HG03025 (cell line): ENCODE measurements at regions not wholly inside any gene's neighbourhood (a gene's known extent, or its start where the extent isn't known, plus 50 kb on each side); places are given as distances from the start of the nearest gene placed in this dataset.

Experiments
- ATAC-seq: cut with Tn5 transposase; IDR thresholded peaks from one replicate; pipeline ENCODE4 v1.9.1; 2021; ENCODE audit warnings: mild to moderate bottlenecking, moderate library complexity; ENCODE audit not compliant: unreplicated experiment, low FRiP score

DNA sequence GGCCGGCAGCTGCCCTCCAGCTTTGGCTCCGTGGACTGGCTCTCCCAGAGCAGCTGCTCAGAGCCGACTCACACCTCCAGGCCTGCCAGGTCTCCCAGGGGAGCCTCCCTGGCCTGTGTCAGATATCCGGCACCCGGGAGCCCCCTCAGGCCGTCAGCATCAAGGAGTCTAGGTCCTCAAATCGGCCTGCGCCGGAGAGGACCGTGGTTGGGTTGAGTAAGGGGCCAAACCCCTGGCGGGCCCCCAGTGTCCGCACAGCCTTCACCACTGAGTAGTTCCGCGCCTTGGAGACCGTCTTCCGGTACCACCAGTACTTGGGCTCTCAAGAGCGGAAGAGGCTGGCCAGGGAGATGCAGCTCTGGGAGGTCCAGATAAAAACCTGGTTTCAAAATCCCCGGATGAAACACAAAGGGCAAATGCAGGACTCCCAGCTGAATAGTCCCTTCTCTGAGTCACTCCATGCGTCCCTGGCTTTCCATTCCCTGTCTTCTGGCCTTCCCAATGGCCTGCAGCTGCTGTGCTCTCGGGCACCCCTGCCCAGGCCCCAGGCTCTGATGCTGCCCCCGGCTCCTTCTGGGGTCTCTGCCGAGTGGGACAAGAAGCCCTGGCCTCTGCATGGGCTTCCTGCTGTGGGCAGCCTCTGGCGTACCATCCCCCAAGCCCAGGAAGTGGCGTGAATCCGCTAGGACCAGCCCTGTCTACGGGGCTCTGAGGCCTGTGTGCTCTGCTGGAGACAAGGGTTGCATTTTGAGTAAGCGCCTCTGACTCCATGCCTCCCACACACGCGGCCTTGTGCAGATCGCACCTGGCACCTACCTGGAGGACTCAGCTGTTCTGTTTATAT lies 245.1 kb upstream of the ATXN7L3B start:
- no peak for ATAC-seq

DNA sequence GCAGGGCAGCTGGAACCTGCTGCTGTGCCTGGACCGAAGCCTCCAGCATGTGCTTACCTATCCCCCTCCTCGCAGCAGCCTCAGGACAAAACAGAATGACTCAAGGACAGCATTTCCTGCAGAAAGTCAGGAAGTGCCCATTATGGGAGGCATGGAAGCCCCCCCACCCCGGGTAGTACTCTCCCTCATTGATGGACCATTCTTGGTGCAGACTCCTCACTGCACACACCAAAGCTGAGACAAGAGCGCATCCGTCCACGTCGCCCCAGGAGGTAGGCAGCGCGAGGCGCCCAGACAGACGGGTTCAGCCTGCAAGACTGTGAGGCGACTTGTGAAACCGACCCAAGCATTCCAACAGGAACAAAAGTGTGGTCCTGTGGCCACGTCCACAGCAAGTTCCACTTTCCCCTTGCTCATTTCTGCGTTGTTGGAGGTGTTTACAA lies 243.9 kb upstream of the ATXN7L3B start:
- ATAC-seq, result no peak

DNA sequence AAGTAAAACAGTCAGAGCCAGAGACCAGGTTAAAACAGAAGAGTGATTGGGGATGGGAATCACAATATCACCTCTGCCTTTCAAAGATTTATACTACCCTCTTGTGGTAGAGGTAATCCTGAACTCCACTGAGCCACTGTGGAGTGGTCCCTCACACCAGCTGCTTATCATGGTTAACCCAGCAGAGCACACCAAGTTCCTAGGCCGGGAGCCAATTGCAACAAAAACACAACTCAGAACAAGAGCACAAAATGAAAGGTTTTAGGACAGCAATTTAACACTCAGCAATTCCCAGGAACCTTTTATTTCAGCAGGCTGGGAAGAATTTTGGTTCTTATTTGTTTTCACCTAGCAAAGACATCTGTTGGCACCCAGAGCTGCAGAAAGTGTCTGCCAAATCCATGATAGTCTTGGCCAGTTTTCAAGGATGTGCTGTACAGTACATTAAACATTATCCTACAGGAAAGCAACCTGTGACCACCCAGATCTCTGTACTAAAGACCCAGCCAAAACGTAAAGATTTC lies 220.5 kb upstream of the ATXN7L3B start:
- no peak for ATAC-seq

DNA sequence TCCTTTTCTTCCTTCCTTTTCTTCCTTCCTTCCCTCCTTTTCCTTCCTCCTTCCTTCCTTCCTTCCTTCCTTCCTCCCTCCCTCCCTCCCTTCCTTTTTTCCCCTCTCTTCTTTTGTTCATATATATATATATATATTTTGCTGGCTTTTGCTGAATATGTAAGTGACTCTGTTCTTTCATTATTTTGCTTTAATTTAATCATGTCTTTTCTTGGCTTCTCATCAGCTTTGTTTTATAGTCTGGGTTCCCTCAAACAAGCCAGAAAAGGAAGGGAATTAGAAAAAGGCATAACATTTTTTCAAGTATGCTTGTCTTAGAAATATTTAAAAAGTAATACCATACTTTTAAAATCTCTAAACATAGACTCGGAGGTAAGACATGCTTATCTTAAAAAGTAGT lies 219.9 kb upstream of the ATXN7L3B start:
- ATAC-seq, result no peak

DNA sequence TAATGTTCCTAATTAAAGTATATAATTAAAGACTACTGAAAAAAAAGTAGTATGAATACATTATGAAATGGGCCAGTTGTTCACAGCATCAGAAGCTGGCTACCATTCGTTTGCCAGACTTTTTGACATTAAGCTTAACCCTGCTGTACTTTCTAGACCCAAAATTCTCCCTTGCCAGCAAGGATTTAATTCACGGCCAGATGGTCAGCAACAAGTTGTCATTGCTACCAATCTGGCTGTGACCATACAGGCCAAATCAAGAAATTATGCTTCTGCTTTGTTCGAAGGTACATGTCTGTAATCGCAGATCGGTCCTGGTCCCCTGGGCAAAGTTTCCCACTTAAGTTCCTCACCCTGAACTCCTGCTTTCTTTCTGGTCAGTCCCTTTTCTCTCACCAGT lies 217.7 kb upstream of the ATXN7L3B start:
- no peak for ATAC-seq

DNA sequence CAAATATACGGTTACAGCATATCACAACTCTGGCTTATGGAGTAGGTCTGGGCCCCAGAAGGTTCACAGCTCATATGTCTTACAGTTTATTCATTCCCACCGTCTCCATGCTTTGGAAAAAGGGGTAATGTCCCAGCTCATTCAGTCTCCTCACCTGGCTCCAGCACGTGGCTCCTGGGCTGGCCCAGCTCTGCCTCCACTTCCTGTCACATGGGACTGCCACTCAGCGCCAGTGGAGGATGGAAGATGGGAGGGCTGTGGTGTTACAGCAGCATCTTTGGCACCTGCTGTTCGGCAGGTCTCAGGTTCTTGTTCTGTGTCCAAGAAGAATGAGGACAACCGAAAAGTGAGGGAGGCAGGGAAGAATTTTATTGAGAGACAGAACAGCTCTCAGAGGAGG lies 216.3 kb upstream of the ATXN7L3B start:
- no peak for ATAC-seq

DNA sequence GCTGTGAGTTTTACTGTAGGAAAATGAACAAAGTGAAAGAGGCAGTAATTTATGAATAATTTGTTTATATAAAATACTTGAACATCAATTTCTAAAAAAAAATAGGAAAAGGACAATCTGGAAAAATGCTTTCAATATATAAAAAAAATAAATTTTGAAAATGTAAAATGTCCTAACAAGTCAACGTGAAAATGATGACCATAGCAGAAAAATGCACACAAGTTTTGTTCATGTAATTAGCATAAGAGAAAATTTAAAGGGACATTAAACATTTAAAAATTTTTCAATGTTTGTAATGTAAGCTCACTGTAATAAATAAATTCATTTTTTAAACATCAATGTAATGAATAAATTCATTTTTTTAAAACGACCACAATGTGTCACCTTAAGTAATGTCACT lies 214.8 kb upstream of the ATXN7L3B start:
- ATAC-seq, result no peak

DNA sequence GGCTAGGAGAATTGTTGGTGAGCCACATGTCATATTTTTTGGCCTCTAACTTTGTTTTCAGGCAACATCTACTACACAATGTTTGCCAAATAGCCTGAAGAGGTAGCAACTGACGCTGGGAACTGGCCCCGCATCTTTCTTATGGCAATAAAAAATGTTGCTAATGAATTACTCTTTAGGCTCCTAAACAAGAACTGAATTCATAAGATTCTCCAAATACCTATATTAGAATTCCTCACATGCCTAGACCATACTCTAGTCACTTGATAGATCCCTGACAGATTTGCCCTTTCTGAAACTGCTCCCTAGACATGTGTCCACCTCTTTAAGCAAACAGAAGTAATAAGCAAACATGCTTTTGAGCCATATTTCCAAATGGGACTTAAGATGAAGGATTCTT lies 209.0 kb upstream of the ATXN7L3B start:
- no peak for ATAC-seq

DNA sequence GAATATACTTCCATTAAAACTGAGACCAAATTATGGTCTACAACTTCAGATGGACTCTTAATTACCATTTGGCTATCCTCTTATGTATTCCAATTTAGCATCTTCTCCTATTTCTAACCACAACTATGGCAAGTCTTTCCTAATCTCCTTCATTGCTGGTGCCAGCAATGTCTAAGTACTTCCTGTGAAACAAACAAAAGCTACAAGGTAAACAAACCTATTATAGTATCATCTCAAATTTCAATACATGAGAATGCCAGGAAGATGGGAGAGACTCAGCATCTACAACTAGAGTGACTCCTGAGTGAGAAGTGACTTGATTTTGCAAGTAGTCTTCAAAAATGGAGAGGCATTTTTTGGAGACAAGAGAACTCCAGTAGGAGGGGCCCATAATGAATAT lies 202.9 kb upstream of the ATXN7L3B start:
- no peak for ATAC-seq

DNA sequence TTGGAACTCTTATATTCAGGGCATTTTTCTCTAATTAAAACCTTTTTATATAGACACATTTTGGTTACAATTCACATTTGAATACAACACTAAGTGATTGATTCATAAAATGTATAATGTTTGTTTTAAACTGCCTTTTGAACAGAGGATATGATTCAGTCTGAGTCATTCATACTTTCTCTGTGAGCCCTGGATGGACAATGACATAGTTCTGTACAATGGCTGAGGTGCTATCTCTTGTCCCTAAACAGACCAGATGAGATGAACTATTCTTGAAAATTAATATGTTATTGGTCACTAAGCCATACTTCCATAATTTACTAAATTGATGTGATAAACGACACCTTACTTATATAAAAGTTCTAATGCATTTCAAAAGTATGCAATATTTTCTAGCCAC lies 199.7 kb upstream of the ATXN7L3B start:
- no peak for ATAC-seq

DNA sequence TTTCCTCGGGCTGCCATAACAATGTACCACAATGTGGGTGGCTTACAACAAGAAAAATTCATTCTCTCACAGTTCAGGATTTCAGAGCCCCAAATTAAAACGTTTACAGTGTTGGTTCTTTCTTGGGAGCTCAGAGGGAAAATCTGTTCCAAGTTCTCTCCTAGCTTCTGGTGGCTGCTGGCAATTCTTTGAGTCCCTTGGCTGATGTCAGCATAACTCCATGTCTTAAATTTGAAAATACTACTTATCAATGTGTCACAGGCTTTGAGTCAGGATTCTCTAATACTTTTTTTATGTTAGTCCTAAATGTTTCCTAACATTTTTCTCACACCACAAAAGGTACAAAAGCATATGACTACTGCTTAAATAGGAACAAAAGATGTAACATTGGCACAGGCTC lies 198.4 kb upstream of the ATXN7L3B start:
- no peak for ATAC-seq

DNA sequence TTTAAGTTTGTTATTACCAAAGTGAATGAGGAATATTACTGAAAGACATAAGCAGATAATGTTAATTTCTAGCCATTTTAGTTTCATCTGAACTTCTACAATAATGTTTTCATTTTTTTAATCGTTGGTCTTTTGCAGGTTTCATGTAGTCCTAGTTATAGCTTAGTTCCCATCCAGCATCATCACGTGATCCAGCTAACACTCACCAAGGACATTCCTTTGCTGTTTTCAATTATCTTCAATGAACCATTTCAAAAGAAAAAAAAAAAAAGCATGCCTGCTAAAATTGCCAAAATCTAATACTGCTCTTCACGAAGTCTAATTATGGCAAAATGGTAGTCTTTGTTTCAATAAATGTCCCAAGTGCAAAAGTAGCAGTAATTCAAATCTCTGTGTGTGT lies 187.7 kb upstream of the ATXN7L3B start:
- no peak for ATAC-seq

DNA sequence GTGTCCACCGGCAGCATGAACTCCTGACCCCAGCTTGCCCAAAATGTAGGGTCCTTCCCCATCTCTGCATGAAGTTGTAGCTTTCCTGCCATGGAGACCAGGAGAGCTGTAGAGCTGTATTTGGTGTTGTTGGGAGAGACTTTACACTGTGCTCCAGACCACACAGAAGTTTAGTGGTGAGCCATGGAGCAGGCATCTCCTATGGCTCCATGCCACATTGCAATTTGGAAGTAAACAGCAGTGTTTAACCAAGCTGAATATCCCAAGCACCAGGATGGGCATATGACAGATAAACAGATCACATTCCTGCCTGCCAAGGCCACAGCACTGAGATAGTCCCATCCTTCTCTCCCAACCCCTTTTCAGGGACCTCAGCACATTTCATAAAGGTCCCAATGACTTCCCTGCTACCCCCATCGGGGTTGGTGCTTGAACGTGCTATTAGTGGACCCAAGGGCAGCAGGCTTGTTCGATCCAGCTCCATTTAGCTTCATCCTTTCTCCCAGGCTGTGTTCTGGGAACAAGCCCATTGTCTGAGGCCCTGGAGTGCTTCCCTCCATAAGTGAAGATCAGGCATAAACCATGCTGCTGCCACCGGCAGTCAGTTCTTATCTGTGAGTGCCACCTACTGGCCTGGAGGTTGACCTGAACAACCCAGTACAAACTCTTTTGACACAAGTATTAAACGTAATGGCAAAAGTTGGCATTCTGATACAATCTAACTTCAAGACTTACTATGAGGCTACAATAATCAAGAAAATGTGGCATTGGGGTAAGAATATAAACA lies 172.3 kb upstream of the ATXN7L3B start:
- ATAC-seq, result peak; percentile 76

DNA sequence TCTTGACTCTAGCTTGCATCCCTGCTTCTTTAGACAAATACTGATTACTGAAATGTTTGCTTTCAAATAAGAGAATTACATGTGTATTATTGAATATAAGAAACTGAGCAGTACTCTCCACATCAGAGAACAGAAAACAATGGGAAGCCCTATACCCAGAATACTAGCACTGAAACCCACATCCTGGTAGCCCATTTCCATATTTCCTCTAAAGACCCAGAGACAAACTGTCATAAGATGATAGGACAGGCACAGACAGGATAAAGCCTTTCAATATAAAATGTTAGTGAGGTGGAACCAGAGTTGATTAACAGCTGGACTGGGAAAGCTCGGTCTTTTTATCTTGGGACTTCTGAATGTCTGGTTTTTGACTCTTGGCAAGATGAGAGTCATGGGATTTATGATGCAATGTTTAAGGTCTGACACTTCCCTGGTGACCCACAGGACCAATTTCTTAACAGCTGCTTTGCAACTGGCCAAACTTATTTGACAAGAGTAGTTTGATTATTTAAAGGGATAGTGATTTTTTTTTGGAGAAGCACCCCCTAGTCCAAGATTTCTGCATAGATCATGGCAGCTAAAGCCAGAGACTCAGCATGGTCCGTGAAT lies 166.9 kb upstream of the ATXN7L3B start:
- ATAC-seq, result no peak

DNA sequence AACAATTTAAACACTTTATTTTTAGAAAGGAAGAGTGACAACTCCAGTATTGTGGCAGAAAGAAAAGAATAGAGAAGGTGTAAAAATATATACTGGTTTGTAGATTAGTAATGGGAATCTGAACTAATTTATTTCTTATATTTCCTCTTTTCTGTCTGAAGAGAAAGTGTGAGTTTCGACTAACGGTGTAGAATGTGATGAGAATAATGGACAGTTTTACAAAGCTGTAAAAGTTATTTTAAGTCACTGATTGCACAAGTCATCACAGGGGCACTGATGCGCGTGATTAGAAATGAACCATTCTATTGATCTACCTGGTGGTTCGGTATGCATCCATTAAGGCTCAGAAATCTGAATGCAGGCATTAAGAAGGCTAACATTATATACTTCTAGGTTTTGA lies 158.5 kb upstream of the ATXN7L3B start:
- no peak for ATAC-seq

DNA sequence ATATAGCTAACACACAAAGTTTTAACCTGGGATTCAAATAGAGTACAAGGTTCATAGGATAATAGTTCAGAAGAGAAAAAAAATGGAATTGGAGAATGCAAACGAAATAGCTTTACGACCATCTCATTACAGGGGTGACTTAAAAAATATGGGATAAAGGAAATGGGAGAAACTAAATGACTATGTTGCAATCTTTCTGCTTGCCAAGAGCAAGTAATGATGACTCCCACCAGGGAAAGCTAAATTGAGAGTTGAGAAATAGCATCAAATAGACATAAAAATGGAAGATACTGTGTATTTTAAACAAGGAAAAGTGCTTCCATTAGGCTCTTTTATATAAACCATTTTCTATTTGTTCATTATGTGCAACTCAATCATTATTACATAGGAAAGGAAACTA lies 155.7 kb upstream of the ATXN7L3B start:
- no peak for ATAC-seq

DNA sequence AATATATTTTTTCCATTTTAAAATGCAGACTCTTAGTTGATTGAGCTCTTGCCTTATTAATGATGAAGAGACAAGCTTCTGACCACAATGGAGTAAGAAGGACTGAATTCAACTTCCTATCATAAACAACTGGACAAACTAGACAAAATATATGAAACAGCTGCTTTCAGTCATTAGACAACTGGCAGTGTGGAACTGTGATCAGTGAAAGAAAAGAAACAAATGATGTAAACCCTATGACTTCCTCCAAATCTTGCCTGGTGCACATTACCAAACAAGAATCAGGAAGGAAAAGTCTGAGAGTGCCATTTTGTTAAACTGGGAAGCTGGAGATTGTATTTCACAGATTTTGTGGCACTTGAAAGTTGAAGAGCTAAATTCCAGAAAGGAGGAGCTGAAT lies 154.7 kb upstream of the ATXN7L3B start:
- no peak for ATAC-seq

DNA sequence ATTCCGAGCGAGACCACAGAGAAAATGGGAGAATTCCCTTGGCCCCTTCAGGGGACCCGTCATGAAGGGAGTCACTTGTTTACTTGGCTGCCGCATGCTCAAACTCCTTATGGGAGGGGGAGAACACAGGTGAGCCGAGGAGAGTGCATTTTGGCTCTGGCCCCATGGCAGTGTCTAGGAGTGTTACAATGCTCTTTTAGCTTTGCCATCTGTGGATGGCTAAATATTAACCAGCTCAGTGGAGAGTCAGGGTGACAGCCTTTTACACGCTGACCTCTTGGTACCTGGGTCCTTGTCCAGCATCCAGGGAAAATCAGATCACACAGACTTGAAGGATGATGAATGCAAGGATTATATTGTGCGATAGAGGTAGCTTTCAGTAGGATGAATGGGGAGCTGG lies 146.4 kb upstream of the ATXN7L3B start:
- no peak for ATAC-seq

DNA sequence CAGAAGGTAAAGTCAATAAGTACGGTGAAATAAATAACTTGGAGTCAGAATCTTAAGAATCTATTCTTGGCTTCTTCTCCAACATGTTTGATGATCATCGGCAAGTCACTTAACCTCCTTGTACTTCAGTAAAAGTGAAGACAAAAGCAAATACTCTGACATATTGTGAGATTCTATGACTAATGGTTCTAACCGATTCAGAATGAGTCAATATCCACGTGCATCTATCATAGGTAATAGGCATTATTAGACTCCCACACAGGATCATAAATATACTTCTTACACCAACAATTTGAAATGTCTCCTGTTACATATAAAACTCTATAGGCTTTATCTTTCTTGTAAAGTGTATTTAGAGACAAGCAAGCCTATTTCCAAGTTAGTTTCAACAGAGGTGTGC lies 144.4 kb upstream of the ATXN7L3B start:
- ATAC-seq, result no peak

DNA sequence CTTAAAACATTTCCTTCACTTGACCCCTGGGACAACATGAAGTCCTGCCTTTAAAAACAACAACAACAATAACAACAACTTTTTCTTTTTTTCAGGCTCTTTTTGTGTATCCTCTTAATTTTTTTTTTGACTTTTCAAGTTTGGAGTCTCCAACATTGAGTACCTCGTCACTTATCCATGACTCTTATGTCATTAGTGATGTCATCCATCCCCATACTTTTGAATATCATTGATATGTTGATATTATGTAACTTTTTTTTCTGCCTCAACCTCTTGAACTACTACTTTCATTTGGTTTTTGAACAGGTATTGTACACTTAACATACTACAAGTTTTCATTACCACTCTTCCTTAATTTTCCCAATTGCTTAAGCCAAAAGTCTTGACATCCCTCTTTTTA lies 143.0 kb upstream of the ATXN7L3B start:
- ATAC-seq, result no peak

DNA sequence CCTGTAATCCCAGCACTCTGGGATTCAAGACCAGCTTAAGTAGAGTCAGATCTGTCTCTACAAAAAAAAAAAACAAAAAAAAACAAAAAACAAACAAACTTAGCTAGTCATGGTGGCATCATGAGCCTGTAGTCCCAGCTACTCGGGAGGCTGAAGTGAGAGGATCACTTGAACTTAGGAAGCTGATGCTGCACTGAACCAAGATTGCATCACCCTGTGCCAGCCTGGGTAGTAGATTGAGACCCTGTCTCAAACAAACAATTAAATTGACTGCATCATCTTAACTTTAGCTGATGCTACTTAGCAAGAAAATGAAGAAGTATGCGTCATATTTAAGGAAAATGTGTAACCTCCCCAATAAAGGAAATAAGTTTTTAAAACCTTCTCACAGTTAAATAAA lies 136.6 kb upstream of the ATXN7L3B start:
- no peak for ATAC-seq
